ENCODE measurements at regions not wholly inside any gene's neighbourhood (a gene's known extent, or its start where the extent isn't known, plus 50 kb on each side); places are given as distances from the start of the nearest gene placed in this dataset.
A peak's percentile ranks its signal among the peaks of the same experiment; 100 is the strongest.

DNA sequence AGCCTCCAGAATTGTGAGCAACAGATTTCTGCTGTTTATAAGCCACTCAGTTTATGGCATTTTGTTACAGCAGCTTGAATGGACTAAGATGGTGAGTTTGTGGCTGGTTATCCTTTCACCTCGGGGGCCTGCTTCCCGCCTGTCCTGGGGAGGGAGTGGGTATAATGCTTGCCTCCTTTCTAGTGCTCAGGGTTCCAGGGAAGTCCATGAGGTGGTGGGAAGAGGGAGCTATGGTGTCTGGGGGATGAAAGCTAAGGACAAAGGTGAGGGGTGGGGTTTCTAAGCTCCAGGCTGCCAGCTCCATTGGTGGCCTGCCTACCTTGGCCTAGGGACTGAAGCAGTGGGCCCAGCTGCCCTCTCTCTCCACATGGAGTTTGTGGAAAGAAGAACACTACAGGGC is 50.2 kb upstream of the SDK2 start:
- DNase-seq, result peak; percentile 17

DNA sequence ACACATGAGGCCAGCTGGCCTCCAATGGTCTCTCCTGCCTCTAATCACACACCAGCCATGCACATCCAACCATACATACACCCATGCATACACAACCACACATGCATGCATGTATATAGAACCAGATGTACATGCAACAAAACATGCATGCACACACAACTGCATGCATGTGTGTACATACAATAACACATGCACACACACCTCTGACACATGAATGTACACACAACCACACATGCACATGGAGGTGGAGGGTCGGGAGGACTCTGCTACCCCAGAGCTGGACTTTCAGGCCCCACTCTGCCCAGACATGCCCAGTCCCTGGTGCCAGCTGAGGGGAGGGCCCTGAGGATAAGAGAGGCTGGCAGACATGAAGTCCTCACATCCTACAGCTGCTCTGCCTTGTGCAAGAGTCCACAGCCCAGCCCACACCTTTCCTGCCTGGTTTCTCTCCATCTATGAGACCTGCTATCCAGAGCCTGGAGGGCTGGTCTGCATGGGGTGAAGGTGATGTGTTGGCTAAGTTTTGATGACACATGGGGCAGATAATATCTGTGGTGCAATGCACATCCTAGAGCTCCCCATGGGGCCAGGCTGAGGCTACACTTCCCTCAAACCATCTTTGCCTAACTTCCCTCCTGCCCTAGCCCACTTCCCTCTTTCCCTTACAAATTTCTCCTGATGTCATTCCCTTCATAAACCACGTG is 50.9 kb upstream of the SDK2 start:
- DNase-seq, result peak; percentile 30

DNA sequence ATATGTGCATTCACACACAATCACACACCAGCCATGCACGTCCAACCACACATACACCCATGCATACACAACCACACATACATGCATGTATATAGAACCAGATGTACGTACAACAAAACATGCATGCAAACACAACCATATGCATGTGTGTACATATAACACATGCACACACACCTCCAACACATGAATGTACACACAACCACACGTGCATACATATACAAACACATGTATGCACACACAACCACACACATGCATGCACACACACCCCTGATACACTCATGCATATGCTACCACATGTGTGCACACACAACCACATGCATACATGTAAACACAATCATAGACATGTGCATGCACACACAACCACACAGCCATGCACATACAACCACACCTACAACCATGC is 52.0 kb upstream of the SDK2 start:
- DNase-seq, result no peak

DNA sequence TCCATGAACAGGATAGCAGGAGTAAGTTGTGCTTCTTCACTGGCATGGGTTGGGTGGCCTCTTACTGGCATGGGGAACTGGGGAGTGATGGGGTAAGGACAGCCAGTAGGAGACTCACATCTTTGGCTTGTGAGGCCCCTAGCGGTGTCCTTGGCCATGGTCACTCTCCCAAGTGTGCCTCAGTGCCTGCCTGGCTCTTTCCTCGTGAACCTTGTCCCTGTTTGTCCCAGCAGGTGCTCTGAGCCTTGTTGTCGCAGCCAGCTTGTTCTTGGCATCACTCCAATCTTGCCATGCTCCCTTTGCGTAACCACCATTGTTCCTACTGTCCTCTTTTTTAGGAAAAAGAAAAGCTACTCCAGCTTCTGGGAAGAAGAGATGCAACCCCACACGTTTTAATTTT is 53.6 kb upstream of the SDK2 start:
- DNase-seq, result peak; percentile 17

DNA sequence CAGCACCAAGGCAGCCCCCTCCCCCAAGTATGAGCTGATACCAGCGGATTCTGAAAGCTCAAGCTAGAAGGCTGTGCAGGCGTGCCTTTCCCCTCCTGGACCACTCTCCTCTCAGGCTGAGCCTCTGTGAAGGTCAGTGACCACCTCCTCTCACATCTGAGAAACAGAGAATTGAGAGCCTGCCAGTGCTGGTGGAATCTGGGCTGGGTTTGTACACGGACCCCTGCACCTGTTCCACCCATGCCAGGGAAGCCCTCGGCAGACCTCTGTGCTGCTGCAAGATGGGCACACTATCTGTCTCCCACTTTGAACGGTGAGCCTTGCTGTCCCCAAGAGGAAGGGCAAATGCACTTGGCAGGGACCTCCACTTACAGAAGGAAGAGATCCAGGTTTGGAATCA is 54.7 kb upstream of the SDK2 start:
- no peak for DNase-seq

DNA sequence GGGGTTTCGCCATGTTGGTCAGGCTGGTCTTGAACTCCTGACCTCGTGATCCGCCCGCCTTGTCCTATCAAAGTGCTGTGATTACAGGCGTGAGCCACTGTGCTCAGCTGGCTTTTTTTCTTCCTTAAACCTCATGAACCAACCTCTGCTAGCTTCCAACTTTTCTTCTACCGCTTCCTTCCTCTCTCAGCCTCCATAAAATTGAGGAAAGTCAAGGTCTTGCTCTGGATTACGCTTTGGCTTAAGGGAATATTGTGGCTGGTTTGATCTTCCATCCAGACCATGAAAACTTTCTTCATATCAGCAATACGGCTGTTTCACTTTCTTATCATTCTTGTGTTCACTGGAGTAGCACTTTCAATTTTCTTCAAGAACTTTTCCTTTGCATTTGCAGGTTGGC is 57.5 kb upstream of the SDK2 start:
- DNase-seq, result no peak

DNA sequence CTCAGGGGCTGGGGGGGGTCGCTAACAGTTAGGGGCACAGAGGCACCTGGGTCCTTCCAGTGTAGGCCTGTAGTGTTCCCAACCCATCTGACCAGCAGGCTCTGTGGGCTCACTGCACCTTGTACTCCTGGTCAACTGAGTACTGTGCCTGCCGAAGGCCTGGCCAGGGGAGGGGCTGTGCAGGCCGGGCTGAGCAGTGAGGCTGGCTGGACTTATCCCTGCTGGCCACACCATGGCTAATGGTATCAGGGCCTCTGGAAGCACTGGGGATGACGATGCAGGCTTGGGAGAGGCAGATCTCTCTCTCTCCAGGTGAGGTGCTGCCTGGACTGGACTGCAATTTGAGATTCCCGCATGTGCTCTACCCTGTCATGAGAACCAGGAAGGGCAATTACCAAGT is 58.9 kb upstream of the SDK2 start:
- DNase-seq, result no peak

DNA sequence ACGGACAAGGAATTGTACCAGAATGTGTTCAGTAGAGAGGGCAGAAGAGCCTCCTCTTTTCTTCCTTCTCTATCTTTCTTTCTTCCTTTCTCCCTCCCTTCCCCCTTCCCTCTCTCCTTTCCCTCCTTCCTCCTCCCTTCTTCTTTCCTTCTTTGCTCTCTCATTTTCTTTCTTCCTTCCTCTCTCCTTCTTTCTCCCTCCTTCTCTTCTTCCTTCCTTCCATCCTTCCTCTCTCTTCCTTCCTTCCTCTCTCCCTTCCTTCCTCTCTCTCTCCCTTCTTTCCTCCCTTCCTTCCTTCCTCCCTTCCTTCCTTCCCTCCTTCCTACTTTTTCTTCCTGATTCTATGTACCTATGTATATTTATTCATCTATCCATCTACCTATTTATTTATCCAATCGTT is 59.7 kb upstream of the SDK2 start:
- no peak for DNase-seq

DNA sequence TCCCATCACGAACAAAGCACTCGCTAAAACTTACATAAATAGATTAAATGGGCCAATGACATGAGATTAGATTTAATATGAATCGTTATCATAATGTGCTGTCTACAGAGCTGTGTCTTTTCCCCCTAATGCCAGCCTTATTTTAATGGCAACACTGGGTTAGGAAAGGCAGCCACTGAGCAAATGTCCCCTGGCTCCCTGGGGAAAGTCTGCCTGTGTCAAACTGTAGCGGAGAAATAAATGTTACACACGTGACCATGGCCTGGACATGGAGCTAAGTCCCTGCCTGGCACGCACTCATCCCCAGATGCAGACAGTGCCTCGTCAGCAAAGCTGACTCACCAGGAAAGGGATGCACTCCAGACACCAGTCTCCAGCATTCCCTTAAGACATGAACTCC is 61.3 kb upstream of the SDK2 start:
- no peak for DNase-seq

DNA sequence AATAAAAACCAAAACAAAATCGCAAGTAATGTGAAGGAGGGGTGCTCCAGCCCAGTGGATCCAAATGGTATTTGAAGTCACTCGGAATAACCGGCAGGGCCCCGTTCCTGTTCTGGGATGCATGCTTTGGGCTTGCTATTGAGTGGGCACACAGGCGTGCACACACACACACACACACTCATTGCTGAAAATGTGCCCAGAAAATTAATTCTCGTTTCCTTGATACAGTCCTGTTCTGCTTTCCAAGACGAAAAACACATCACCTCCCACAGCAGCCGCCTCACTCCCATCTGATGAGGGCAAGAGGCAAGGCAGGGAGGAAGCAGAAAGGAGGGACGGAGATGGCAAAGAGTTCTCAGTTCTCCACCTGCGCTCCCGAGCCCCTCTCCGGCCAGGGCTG is 62.2 kb upstream of the SDK2 start:
- peak; percentile 9 for DNase-seq

DNA sequence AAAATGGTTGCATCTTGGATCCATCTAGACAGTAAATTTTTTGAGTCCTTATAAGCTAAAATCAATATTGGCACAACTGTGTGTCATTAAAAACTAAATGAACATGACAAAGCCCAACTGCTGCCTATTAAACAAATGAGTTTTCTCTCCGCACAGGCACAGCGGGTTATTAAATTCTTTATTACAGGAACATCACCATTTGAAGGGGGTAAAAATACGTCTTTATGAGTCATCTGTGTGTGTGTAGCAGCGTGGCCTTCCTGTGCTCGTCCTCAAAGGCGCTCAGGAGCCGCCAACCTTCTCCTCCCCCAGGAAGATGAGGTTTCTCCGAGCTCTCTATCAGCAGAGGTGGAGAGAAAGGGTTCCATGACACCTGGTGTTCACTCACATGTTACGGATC is 62.6 kb upstream of the SDK2 start:
- DNase-seq, result no peak

DNA sequence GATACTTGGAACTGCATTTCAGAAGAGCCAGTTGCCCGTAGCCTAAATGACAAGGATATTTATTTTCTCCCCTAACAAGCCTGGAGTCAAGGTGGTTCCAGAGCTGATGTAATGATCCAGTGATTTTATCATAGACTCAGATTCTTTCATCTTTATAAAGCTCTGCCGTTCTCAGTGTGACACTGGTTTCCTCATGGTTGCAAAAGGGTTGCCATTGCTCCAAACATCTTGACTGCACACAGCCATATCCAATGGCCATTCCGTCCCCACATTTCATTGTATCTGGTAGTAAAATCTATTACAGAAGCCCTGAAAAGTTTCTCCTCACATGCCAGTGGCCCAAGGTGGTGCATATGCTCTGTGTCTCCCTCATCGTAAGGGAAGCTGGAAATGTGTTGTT is 63.1 kb upstream of the SDK2 start:
- DNase-seq, result peak; percentile 4

DNA sequence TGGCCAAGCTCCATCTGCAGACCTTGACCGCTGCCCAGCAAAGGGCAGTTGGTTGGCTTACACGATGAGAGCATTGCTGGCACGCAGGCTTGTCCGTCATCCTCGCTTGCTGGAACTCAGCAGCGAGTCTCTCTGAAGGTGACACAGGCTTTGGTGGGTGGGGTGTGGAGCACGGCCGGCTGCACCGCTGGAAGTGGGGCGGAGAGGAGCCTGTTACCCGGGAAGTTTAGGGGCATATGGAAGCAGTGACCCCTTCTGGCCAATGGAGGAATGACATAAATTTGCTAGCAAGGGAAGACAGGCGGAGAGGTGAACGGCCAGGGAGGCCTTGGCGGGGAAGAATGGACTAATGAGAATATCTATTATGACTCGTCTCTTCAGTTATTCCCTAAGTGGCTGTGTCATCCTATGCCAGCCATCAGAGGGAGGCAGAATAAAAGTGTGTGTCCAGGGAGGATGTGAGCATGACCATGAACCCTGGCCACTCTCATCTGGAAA is 65.9 kb upstream of the SDK2 start:
- DNase-seq, result peak; percentile 78

DNA sequence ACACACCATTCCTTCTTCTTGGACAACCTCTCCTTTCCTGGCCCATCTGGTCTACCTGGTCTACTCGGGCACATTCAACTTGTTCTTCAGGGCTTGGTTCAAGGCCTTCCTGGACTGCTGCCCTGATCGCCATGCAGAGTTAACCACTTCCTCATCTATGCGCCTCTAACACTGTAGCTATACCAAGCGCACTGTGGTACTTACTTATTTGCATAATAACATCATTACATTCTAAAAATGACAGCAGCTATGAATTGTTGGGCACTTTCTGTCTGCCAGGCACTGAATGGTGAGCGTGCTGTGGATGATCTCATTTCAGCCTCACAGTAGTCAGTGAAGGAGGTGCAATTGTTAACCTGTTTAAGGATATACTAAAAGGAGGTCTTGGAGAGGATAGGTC is 66.9 kb upstream of the SDK2 start:
- DNase-seq, result no peak

DNA sequence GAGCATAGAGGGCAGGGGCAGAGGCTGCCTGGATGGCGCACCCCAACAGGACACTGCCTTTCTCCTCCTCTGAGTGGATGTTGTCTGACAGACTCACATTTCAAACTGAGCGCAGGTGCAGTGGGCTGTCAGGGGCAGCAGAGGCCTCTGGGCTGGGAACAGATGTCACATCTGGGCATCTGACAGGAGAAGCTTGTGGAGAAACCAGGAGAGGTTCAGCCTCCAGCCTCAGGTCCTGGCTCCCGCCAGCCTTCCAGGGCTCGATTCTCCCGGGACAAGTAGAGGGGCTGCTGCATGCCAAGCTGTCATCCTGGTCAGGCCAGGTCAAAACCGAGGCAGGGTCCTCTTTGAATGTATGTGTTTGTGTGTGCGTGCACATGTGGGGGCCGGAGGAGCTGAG is 67.7 kb upstream of the SDK2 start:
- no peak for DNase-seq

DNA sequence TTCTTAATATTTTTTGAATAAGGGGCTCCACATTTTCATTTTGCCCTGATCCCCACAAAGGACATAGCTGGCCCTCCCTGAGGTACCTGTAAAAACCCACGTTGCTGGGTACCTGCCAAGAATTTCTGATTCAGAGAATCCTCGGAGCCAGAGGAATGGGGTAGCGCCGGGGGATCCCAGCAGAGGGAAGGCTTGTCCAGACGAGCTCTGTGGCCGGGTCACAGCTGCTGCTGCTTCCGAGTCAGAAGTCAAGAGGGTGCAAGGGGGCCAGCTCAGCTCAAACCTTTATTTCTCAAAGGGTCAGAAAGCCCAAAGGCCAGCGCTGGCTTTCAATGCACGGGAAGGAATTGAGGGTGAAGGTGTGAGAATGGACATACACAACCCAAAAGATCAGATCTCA is 68.9 kb upstream of the SDK2 start:
- DNase-seq, result no peak

DNA sequence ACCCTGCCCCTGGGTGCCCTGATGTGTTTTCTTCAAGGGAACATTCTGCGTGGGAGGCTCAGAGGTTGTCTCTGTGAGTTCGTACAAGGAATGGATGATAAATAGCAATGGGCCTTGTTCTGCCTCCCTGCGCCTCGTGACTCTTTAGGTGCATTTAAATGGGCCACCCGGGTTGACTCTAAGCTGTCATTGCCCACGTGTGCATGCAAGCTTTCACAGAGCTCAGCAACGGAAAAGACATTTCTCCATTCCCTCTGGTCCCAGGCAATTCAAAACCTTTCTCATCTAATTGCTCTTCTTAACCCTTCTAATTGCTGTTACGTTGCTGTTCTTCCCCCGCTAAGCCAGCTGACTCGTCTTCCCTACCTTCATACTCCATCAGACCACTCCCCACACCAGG is 71.5 kb upstream of the SDK2 start:
- no peak for DNase-seq

DNA sequence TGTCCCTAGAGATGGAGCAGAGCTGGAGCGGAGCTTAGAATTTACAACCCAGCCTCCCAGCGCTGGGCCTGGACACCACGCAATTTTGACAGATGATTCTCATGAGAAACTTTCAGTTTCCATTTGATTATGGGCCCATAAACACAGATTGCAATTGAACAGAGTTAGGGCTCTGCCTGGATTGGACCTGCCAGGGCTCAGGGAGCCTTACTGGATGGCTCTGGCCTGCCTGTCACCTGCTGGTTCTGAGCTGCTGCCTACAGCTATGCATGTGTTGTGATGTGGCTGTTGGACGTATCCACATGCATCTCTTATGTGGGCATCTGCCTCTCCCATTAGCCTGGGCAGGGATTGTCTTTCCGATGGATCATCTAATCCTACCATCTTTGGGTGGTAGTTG is 73.4 kb upstream of the SDK2 start:
- DNase-seq, result no peak

DNA sequence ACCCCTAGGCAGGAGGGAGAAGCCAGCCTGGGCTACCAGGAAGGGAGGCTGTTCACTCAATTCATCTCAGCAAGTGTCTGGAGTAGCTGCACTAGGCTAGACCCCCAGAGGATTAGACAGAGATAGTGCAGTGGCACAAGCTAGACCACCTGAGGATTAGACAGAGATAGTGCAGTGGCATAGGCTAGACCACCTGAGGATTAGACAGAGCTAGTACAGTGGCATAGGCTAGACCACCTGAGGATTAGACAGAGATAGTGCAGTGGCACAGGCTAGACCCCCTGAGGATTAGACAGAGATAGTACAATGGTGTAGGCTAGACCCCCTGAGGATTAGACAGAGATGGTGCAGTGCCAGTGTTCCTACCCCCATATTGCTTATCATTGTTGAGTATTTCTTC is 74.1 kb upstream of the SDK2 start:
- no peak for DNase-seq

DNA sequence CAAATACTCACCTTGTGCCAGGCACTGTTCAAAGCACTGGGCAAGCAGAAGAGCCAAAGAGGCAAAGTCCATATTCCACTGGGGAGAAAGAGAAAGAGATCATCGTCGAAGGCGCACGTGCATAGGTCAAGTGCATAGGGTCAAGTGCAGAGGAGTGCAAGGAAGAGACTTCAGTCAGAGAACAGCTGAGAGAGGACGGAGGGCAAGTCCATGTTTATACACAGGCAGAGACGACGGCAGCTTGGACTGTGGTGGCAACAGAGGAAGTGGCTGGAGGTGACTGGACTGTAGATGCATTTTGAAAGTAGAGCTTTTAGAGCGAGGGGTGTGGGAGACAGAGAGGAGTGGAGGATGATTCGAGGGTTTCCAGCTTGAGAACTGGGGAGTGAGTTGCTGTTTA is 74.7 kb upstream of the SDK2 start:
- no peak for DNase-seq

DNA sequence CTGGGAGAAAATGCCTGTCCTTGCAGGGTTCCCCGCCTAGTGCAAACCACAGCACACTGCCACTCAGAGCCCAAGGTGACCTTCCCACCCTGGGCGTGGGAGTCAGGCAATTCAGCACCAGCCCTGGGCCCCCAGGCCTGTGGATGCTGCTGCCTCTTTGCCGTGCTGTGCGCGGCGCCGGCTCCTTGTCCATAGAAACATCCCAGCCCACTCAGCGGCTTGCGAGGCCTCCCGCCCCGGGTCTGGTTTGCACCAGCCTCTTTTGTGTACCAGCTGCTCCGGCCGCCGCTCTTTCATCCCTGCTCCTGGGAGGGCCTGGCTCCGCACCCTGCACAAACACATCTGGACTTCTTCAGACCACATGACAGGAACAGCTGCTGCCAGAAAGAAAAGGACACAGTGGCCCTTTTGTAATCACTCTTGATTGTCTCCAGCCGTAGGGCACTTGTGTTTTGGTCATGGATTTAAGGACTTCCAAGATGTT is 75.4 kb upstream of the SDK2 start:
- DNase-seq, result no peak

DNA sequence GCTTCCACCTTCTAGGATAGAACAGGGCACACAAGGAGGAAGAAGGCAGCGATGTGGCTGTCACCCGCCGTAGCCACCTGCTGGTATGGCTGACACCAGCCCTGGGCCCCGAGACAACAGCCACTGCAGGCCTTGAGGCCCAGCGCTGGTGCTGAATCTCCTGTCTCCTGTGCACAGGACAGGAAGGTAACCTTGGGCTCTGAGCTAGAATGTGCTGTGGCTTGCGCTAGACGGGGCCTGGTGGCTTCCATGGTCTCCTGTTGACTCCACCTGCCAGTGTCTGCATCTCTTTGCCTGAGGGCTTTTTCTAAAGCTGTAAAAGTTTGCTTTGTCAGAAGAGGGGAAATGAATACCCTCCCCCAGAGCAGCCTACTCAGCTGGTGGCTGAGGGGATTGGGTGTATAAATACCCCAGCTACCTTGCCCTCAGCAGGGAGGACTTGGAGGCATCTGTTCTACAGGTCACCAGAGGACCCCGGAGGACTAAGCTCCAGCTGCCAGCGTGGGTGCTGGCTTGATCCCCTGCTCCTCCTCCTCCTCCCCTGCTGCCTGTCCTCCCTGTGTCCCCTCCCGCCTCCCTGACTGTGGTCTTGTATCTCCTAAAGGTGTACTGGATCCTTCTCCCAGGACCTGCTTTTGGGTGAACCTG is 76.1 kb upstream of the SDK2 start:
- no peak for DNase-seq

DNA sequence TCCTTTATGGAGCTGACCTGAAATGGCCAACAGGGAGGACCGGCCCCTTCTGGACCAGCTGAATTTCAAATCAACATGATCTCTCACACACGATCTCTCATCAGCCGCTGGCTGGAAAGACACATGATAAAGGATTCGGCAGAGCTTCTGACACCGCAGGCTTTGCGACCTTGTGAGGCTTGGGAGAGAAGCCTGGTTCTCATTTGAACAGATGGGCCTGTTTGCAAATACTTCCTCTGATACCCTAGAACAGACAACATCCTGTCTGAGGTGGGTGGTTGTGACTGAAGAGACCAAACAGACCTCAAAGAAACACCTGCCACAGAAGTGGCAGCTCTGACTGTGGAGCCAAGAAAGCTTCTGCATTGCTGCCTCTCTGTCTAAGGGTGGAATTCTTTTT is 77.9 kb upstream of the SDK2 start:
- no peak for DNase-seq

DNA sequence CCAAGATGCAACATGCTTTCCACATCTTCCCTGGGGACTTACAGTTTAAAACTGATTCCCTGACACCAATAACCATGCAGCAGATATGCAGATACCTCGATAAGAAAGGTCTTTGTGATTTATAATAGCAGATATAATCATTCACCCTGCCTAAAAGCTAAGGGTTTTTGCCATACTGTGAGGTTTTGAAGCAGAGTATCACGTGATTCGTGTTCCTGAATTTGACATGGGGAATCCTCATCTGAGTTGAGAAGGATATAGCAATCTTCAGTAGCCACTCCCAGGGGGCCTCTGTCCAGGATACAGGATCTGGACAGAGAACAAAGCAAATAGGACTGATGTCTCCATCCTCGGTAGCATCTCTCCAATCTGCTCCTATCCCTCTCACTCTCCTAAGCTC is 79.1 kb upstream of the SDK2 start:
- no peak for DNase-seq

DNA sequence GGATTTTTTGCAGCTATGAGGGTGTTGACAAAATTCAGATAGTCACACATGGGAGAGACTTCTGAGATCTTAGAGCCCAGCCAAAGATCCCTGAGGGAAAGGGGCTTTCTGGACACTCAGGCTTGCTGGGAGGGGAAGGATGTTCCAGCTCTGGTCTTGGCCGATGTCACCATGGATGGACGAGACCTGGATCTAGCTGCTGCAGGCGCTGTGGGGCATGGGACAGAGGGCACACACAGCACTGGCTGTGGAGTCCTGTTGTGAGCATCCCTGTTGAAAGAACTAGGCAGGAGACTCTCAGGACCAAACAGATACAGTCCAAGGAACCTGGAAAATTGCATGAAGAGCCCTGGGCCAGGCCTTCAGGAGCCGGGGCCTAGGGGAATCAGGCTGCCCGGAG is 80.1 kb upstream of the SDK2 start:
- DNase-seq, result no peak

Measured in activated effector memory CD4-positive, alpha-beta T cell treated with anti-CD3 and anti-CD28 coated beads, Interleukin-2, amount 50 U/mL, for 16 hours (primary cell).